ENCODE measurements at regions not wholly inside any gene's neighbourhood (a gene's known extent, or its start where the extent isn't known, plus 50 kb on each side); places are given as distances from the start of the nearest gene placed in this dataset.

GRCh38 chr20:8074931-8075330 lies 55.4 kb upstream of the TMX4 start:
- TF ChIP-seq CTCF (conservative IDR thresholded peaks at IDR 0.05; ENCODE audit: low read length) (no peak), EZH2phosphoT487 (IDR thresholded peaks at IDR 0.05; ENCODE audit: borderline replicate concordance, low read depth, low read length) (no peak)

All from OCI-LY7 (cell line).